ENCODE measurements at regions not wholly inside any gene's neighbourhood (a gene's known extent, or its start where the extent isn't known, plus 50 kb on each side); places are given as distances from the start of the nearest gene placed in this dataset.

- no peak for DNase-seq (ENCODE audit: low read depth in 1 of 2, low spot score in 2 of 2)
- ChIA-PET CTCF (ENCODE audit: partially characterized antibody) (interaction anchor here (1.9 kb wide), 1 partner anchor 32 kb away, joined by 6 read pairs; no protein-coding TSS in a partner anchor), POLR2A (ENCODE audit: partially characterized antibody) (no interaction called here)
- FAIRE-seq, result no peak
- Histone ChIP-seq H3K27ac (ENCODE audit: low read depth, low read length) (no peak overlapping the region), H3K4me1 (replicated peaks in 1 of 4; ENCODE audit: control insufficient read depth in 3 of 4, insufficient read depth in 4 of 4, low read length in 3 of 4) (peaks cover 0 to 3% (median 0%) of the 10 kb centered on the region in 4 experiments; a peak in 1 of 7 replicates), H3K79me2 (ENCODE audit: control insufficient read depth in 1 of 2, insufficient read depth in 2 of 2, low read length in 2 of 2) (no peaks in the 10 kb centered on the region), H4K8ac (ENCODE audit: extremely low read depth, insufficient read depth, low read length) (no peak overlapping the region), H3K36me3 (ENCODE audit: control insufficient read depth in 2 of 4, insufficient read depth in 4 of 4, low read length in 3 of 4) (no peaks in the 10 kb centered on the region), H3K79me1 (ENCODE audit: low read depth, low read length) (no peaks in the 10 kb centered on the region), H3K9me3 (ENCODE audit: insufficient read depth in 2 of 2, low read depth in 1 of 2, low read length in 1 of 2) (no peaks in the 10 kb centered on the region), H4K5ac (ENCODE audit: insufficient read length, low read depth, low read length) (no peak overlapping the region), H4K20me1 (replicated peaks in 1 of 2; ENCODE audit: control insufficient read depth in 1 of 2, insufficient read depth in 2 of 2, low read length in 2 of 2) (no peaks in the 10 kb centered on the region), H3K56ac (replicated peaks; ENCODE audit: insufficient read length, low read depth, low read length) (no peak overlapping the region), H3K4ac (replicated peaks; ENCODE audit: insufficient read length, low read depth, low read length) (no peak overlapping the region), H3K14ac (ENCODE audit: insufficient read length) (no peak overlapping the region), H3K18ac (ENCODE audit: extremely low read depth, low read length) (no peak overlapping the region), H3K27me3 (replicated peaks in 1 of 4; ENCODE audit: control insufficient read depth in 3 of 4, extremely low read depth in 1 of 4, insufficient read depth in 3 of 4, low read length in 3 of 4) (peaks cover 0 to 1% (median 0%) of the 10 kb centered on the region in 4 experiments; a peak in 1 of 7 replicates), H2AK5ac (ENCODE audit: low read depth, low read length) (no peak overlapping the region), H2BK15ac (ENCODE audit: low read length) (no peak overlapping the region), H2BK12ac (ENCODE audit: low read depth, low read length) (no peak overlapping the region), H4K91ac (replicated peaks; ENCODE audit: insufficient read length, low read length) (no peak overlapping the region), H2BK5ac (ENCODE audit: low read depth, low read length) (no peak overlapping the region), H3K4me2 (ENCODE audit: insufficient read depth in 1 of 2, low read depth in 2 of 2, low read length in 2 of 2) (no peak overlapping the region), H3K4me3 (ENCODE audit: extremely low read depth in 1 of 4, insufficient read depth in 2 of 4, low read depth in 3 of 4, low read length in 4 of 4) (no peak overlapping the region), H3K23me2 (ENCODE audit: low read depth, low read length) (no peaks in the 10 kb centered on the region), H3K23ac (ENCODE audit: insufficient read length) (no peak overlapping the region), H2BK20ac (ENCODE audit: low read length) (no peak overlapping the region), H2BK120ac (replicated peaks; ENCODE audit: low read depth, low read length) (no peak overlapping the region), H2AFZ (ENCODE audit: low read length) (no peak overlapping the region), H3K9ac (replicated peaks in 1 of 4; ENCODE audit: extremely low read depth in 1 of 4, low read depth in 3 of 4, low read length in 3 of 4) (no peak overlapping the region)
- 89% methylated on average over 2 of the region's 2 CpGs; no CpG with 5 or more reads in 1 of the 2 experiments for WGBS, 2 experiments (ENCODE audit: extremely low coverage in 1 of 2, insufficient coverage in 1 of 2, insufficient read length in 1 of 2, insufficient replicate concordance in 2 of 2, low coverage in 1 of 2, low lambda C conversion rate in 2 of 2, missing lambda C conversion rate in 1 of 2)
- TF ChIP-seq TAF1 (IDR thresholded peaks at IDR 0.05; ENCODE audit: low read depth, low read length) (no peak), SIX5 (IDR thresholded peaks at IDR 0.05; ENCODE audit: low read depth, low read length) (no peak), PHF8 (conservative IDR thresholded peaks at IDR 0.05; ENCODE audit: low read depth, low read length) (no peak), JUN (IDR thresholded peaks at IDR 0.05; ENCODE audit: low read depth, low read length) (no peak), NRF1 (IDR thresholded peaks at IDR 0.05; ENCODE audit: low read depth, low read length) (no peak), YY1 (IDR thresholded peaks at IDR 0.05; ENCODE audit: low read depth, low read length) (no peak), NANOG (IDR thresholded peaks at IDR 0.05; ENCODE audit: insufficient read depth, low read depth, low read length, poor library complexity, severe bottlenecking) (no peak), JUND (IDR thresholded peaks at IDR 0.05; ENCODE audit: low read length) (no peak), EP300 (IDR thresholded peaks at IDR 0.05; ENCODE audit: borderline replicate concordance in 1 of 2, low read depth in 2 of 2, low read length in 2 of 2) (no peak), TCF12 (IDR thresholded peaks at IDR 0.05; ENCODE audit: low read depth, low read length) (no peak), RAD21 (IDR thresholded peaks at IDR 0.05 in 1 of 2, conservative IDR thresholded peaks at IDR 0.05 in 1 of 2; ENCODE audit: low read depth in 2 of 2, low read length in 2 of 2) (no peak), KDM4A (IDR thresholded peaks at IDR 0.05; ENCODE audit: low read depth, low read length, severe bottlenecking) (no peak), POLR2A (IDR thresholded peaks at IDR 0.05; ENCODE audit: control extremely low read depth in 1 of 2, low read depth in 2 of 2, low read length in 2 of 2) (no peak), ATF3 (IDR thresholded peaks at IDR 0.05; ENCODE audit: insufficient read depth, low read depth, low read length) (no peak), RBBP5 (IDR thresholded peaks at IDR 0.05; ENCODE audit: borderline replicate concordance, low read depth, low read length) (no peak)
Measured at GRCh38 chr18:38899252-38899651, 1333.7 kb upstream of the CELF4 start.

All from H1 (cell line).